ENCODE measurements at regions not wholly inside any gene's neighbourhood (a gene's known extent, or its start where the extent isn't known, plus 50 kb on each side); places are given as distances from the start of the nearest gene placed in this dataset.

- no peak for TF ChIP-seq CTCF (IDR thresholded peaks at IDR 0.05)
- no peak for TF ChIP-seq POLR2A (IDR thresholded peaks at IDR 0.05)
- no peak for TF ChIP-seq EP300 (IDR thresholded peaks at IDR 0.05)
Observed at GRCh38 chr14:39593377-39593776, 161.1 kb upstream of the FBXO33 start.
